B cell (primary cell): ENCODE measurements at regions not wholly inside any gene's neighbourhood (a gene's known extent, or its start where the extent isn't known, plus 50 kb on each side); places are given as distances from the start of the nearest gene placed in this dataset.

Experiments used
- CTCF ChIP-seq: fragments of 200-600 bp; IDR thresholded peaks from one replicate; pipeline ENCODE4 v1.8.0; 2022; ENCODE audit warnings: antibody characterized with exemption, mild to moderate bottlenecking
- EZH2 ChIP-seq: IDR thresholded peaks from 2 replicates; pipeline ENCODE4 v1.6.1; 2012; ENCODE audit warnings: borderline replicate concordance, low read depth, mild to moderate bottlenecking, moderate library complexity, low read length; ENCODE audit not compliant: insufficient read depth, poor library complexity, severe bottlenecking

GRCh38 chr20:51966296-51966971, 164.1 kb upstream of the SALL4 start:
- TF ChIP-seq CTCF (peak; percentile 20), EZH2 (no peak)
